ENCODE measurements at regions not wholly inside any gene's neighbourhood (a gene's known extent, or its start where the extent isn't known, plus 50 kb on each side); places are given as distances from the start of the nearest gene placed in this dataset.

- no peak for DNase-seq
Measured at GRCh38 chr4:125956276-125956675, 641.5 kb downstream of the FAT4 start.

- no peak for DNase-seq
Measured at GRCh38 chr4:125958519-125958918, 643.8 kb downstream of the FAT4 start.

DNA sequence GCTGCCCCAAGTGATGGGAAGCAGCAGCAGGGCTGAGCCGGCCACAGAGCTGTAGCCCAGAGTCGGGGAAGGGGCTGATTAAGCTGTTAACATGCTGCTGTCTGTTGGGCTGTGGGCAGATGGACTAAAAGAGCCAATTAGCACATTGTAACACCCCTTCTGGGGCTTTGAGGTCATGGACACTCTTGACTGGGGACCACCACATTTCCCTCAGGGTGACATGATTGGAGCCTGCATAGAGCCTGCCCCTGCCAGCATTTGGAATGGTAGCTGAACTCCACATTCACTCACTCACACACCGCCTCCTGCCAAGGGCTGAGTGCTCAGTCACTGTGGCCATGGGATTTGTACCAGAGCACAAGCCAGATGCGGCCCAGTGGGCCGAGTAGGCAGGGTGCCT, 646.9 kb downstream of the FAT4 start:
- no peak for DNase-seq

- no peak for DNase-seq
Measured at GRCh38 chr4:125975861-125976397, 661.2 kb downstream of the FAT4 start.

DNA sequence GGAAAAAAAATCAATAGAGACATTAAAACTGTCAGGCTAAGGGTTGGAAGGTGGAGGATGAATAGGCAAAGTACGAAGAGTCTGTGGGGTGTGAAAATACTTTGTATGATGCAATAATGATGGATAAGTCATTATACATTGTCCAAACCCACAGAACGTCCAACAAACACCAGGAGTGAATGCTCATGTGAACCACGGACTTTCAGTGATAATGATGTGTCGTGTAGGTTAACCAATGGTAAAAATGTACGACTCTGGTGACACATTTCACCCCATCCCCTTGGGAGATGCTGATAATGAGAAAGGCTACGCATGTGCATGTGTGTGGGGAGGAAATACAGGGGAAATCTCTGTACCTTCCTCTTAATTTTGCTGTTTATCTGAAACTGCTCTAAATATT, 665.2 kb downstream of the FAT4 start:
- DNase-seq: no peak

DNA sequence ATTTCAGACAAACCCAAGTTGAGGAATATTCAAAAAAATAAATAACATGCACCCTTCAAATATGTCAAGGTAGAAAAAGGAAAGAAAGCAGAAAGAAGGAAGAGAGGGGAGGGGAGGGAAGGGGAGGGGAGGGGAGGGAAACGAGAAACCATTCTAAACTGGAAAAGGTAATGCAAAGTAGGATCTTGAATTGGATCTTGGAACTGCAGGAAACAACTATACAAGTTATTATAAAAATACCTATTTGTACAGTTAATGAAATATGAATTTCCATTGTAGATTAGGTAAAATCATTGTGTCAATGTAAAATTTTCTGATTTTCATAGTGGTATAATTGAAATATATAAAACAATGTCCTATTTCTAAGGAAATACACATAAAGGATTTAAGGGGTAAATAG, 668.4 kb downstream of the FAT4 start:
- DNase-seq: no peak

GRCh38 chr4:125985856-125986255, 671.1 kb downstream of the FAT4 start:
- DNase-seq: no peak

DNA sequence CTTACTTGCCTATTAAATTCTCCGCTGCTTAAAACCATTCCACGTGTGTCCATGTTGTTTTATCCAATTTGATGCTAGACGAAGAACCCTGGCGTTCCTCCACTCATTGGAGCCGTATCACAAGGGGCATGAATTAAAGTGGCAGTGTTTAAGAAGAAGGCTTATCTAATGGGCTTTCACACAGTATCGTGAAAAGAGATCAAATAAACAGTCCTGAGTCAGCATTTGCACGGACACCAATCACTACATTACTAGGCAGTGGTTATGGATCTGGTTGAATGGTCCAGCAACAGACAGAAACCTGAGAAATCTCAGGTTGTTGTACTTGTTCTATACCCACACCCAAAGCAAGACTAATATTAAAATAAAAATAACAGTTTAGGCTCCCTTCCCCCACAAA, 671.6 kb downstream of the FAT4 start:
- DNase-seq: no peak

DNA sequence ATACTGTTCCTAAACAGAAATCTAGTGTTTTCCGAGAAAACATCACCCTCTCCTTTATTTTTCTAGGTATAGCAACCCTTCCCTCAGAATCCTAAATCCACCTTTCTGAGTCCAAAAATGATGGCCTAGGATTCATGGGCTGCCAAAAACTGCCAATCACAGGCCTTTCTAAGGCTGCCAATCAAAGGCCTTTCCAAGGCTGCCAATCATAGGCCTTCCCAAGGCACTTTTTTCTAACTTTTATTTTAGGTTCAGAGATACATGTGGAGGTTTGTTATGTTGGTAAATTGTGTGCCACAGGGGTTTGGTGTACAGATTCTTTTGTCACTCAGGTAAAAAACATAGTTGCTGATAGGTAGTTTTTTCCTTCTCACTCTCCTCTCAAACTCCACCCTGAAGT, 673.7 kb downstream of the FAT4 start:
- DNase-seq: no peak

- no peak for DNase-seq
Measured at GRCh38 chr4:125991398-125991797, 676.6 kb downstream of the FAT4 start.

DNA sequence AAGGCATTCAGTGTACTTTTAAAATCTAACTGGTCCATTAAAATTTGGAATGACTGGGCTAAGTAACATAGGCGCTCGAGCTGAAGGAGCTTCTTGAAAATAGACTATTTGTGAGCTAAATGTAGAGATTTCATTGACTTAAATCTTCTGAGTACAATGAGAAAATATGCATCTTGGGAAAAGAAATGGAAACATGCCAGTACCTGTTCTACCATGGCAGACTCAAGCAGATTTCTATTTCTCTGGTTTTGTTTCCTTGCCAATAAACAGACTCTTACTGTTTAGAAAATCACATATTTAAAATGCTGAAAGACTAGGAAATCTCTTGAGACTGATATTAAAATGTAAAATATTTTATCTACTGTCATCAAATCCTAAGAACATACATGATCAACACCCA, 678.1 kb downstream of the FAT4 start:
- DNase-seq: no peak

GRCh38 chr4:125994024-125994423, 679.3 kb downstream of the FAT4 start:
- DNase-seq: no peak

- no peak for DNase-seq
Measured at GRCh38 chr4:125994430-125994829, 679.7 kb downstream of the FAT4 start.

DNA sequence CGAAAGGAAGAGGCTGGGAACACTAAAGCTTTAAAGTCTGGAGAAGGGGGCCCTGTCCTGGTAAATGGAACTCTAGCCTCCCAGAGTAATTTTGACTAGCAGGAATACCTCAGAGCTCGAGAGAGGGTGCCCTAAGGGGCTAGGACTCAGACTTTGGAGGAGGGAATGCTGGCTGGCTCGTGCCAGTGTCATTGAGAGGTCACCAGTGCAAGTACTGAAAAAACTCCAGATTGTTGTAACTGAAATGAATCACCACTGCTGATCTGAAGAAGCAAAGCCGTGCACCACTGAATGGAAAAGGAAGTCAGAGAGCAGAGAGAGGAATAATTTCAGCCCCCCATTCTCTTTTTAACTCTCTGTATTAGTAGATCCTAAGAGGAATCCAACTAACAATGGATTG, 690.2 kb downstream of the FAT4 start:
- no peak for DNase-seq

- DNase-seq: no peak
Measured at GRCh38 chr4:126007142-126007541, 692.4 kb downstream of the FAT4 start.

GRCh38 chr4:126012691-126013290, 698.0 kb downstream of the FAT4 start:
- DNase-seq: no peak

- no peak for DNase-seq
Measured at GRCh38 chr4:126018274-126018673, 703.5 kb downstream of the FAT4 start.

DNA sequence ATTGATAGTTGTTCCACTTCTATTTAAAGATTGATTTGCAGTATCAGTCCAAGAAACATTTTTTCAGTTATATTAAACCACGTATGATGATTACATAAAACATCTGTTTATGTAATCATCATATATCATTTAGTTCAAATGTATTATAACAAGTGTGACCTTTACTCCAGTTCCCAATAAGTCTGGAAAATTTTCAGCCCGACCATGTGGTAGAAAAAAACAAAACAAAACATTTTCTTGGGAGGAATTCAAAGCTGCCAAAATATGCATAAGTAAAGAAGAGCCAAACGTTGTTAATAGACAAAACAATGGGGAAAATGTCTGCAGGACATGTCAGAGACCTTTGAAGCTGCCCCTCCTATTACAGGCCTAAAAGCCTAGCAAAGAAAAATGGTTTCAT, 709.1 kb downstream of the FAT4 start:
- DNase-seq: no peak

DNA sequence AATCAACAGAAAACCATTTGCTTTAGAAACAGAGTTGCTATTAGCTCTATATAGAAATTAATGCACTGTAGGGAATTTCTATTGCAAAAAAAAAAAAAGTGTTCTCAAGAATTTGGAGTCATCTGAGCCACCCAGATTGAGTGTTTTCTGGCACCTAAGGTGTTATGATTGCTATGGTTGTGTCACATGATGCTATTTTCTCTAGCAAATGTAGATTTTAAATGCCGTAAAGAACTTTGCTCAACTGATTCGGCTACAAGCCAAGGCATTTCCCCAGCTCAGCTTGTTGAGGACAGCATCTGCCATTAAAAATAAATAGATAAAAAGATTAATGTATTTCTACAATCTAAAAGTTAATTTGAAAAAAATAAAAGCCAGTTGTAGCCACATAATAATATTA, 712.8 kb downstream of the FAT4 start:
- DNase-seq: no peak

DNA sequence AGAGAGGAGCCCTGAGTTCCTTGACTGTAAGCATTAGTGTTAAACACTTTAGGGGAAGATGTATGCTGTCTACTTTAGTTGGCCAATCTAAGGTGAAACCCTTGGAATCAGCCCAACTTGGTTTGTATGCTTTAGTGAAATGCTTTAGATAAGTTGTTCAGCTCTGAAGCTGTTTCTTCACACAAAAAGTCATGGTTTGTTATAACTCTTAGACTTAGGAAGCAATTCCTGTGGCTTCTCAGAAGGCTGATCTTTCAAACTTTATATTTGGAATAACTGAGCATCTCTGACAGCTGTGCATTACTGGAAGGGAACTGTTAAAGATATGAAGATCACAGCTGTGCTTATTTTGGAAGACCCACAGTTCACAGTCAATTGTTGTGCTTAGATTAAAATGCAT, 714.1 kb downstream of the FAT4 start:
- no peak for DNase-seq

DNA sequence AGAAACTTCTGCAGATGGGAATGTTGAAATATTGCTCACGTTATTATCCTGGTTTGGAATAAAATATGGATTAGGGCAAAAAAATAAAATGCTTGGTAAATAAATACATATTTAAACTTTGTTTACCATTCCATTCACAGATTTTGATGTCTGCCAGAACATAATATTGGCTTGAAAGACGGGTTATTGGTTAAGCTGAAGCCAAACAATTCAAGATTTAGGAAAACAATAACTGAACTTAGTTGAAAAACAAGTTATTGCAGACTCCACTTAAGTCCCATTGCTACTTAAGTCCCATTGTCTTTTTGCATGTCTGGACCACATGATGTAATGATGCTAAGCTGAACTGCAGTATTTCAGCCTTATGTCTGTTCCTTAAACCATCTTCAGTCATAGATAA, 722.5 kb downstream of the FAT4 start:
- no peak for DNase-seq

GRCh38 chr4:126038502-126039144, 723.9 kb downstream of the FAT4 start:
- DNase-seq: no peak

DNA sequence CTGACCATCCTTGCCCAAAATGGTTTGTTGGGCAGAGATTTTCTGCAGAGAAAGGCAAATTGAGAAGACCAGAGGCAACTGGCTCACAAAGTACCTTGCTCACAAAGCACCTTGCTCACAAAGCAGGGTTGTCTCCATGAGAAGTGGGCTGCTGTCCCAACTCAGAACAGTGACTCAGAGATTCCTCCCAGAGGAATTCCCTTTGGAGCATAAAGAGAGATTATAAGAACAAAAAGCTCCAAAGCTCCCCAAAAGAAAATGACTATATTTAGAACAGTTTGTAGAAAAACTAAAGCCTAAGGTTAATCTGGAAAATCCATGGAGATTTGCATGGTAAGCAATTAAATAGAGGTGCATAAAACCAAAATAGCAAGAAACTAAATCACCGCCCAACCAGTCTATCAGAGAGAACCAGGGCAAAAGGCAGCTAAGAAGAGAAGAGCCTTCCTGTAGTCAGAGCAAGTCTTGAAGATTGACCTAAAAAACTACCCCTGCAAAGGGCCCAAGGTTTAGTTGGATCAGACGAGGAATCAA, 731.4 kb downstream of the FAT4 start:
- DNase-seq: no peak

DNA sequence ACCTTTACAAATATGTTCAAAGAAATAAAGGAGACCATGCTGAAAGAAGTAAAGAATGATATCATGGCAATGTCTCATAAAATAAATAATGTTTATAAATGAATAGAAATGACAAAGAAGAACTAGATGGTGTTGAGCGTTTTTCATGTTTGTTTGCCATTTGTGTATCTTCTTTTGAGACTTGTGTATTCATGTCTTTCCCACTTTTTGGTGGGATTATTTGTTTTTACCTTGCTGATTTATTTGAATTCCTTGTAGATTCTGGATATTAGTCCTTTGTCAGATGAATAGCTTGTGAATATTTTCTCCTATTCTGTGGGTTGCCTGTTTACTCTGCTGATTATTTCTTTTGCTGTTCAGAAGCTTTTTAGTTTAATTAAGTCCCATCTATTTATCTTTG, 732.4 kb downstream of the FAT4 start:
- no peak for DNase-seq

Data from DMS153 (cell line).